ENCODE measurements at regions not wholly inside any gene's neighbourhood (a gene's known extent, or its start where the extent isn't known, plus 50 kb on each side); places are given as distances from the start of the nearest gene placed in this dataset.

DNA sequence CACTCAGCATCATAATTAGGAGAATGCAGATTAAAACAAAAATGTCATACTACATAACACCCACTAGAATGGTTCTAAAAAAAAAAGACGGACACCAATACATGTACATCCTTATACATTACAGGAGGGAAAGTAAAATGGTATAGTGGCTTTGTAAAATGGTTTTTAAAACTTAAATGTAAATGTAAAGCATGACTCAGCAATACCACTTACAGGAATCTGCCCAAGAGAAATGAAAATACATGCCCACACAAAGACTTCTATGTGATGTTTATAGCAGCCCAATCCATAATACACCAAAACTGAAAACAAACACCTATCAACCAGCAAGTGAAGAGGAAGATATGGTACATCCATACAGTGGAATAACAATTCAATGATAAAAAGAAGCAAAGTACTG is 939.1 kb upstream of the ACO1 start:
- Histone ChIP-seq H3K4me3 (no peak overlapping the region), H3K4me1 (replicated peaks) (no peaks in the 10 kb centered on the region), H3K36me3 (no peaks in the 10 kb centered on the region), H3K9me3 (no peaks in the 10 kb centered on the region), H3K27me3 (replicated peaks; ENCODE audit: insufficient read depth) (no peaks in the 10 kb centered on the region), H3K27ac (no peak overlapping the region)
- TF ChIP-seq POLR2A (IDR thresholded peaks at IDR 0.05) (no peak), POLR2AphosphoS5 (IDR thresholded peaks at IDR 0.05) (no peak), CTCF (IDR thresholded peaks at IDR 0.05) (no peak)
- no peak for DNase-seq (ENCODE audit: low spot score)
- 93% methylated on average over 1 of the region's 1 CpG for WGBS
- intact Hi-C loops (cut with DNase I) = no loop called here

DNA sequence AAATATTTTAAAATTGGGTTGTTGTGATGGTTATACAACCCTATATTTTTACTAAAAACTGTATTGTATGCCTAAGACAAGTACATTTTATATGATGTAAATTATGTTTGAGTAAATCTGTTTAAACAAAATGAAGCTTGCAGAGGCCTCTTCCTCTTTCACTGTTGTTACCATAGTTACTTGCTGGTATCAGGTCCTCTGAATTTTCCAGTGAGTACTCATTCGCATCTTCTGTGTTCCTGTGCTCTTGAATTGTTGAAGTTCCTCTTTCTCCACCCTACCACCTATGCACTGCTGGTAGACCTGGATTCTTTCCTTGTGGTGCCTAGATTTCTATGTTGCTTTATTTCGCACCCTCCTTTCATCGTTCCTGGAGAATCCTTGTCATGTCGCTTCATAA is 938.5 kb upstream of the ACO1 start:
- no peaks in the 10 kb centered on the region for H3K36me3 ChIP-seq
- no peak for TF ChIP-seq POLR2AphosphoS5 (IDR thresholded peaks at IDR 0.05)
- no peak for TF ChIP-seq CTCF (IDR thresholded peaks at IDR 0.05)
- no peak for TF ChIP-seq POLR2A (IDR thresholded peaks at IDR 0.05)
- 97% methylated on average over 4 of the region's 4 CpGs for WGBS
- intact Hi-C loops (cut with DNase I) = no loop called here
- no peak overlapping the region for H3K4me3 ChIP-seq
- no peaks in the 10 kb centered on the region for H3K27me3 ChIP-seq (replicated peaks; ENCODE audit: insufficient read depth)
- no peak for DNase-seq (ENCODE audit: low spot score)
- no peaks in the 10 kb centered on the region for H3K9me3 ChIP-seq
- no peaks in the 10 kb centered on the region for H3K4me1 ChIP-seq (replicated peaks)
- no peak overlapping the region for H3K27ac ChIP-seq

- no peaks in the 10 kb centered on the region for H3K4me1 ChIP-seq (replicated peaks)
- H3K27me3 ChIP-seq (replicated peaks; ENCODE audit: insufficient read depth) = no peaks in the 10 kb centered on the region
- no peaks in the 10 kb centered on the region for H3K9me3 ChIP-seq
- TF ChIP-seq CTCF (IDR thresholded peaks at IDR 0.05) (no peak), POLR2A (IDR thresholded peaks at IDR 0.05) (no peak), POLR2AphosphoS5 (IDR thresholded peaks at IDR 0.05) (no peak)
- H3K4me3 ChIP-seq = no peak overlapping the region
- H3K36me3 ChIP-seq = no peaks in the 10 kb centered on the region
- intact Hi-C loops (cut with DNase I) = no loop called here
- 95% methylated on average over 4 of the region's 4 CpGs for WGBS
- no peak for DNase-seq (ENCODE audit: low spot score)
- no peak overlapping the region for H3K27ac ChIP-seq
Measured at GRCh38 chr9:31467075-31467474, 917.4 kb upstream of the ACO1 start.

DNA sequence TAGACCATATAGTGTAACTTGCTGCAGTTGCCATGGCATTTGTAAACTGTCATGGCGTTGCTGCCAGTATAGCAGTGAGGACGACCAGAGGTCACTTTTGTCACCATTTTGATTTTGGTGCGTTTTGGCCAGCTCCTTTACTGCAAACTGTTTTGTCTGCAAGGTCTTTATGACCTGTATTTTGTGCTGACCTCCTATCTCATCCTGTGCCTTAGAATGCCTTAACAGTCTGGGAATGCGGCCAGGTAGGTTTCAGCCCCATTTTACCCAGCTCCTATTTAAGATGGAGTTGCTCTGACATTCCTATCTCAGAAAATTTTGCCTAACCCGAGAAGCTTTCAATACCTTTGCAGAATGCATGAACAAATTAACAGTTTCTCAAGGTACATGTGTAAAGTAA is 914.4 kb upstream of the ACO1 start:
- TF ChIP-seq POLR2AphosphoS5 (IDR thresholded peaks at IDR 0.05) = no peak
- TF ChIP-seq CTCF (IDR thresholded peaks at IDR 0.05) = no peak
- TF ChIP-seq POLR2A (IDR thresholded peaks at IDR 0.05) = no peak

DNA sequence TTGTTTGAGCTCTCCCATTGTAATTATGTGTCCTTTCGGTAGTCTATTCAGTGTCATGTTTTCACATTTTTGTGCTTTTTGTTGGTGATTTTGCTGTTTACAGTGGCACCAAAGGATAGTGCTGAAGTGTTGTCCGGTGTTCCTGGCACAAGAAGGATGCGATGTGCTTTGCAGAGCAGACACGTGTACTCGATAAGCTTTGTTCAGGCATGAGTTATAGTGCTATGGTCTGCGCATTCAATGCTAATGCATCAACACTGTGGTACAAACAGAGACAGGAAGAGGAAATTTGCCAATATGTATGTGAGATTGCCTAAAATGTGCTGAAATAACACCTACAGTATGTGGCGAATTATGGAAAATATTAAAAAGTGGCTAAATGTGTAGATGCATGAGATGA is 913.4 kb upstream of the ACO1 start:
- Histone ChIP-seq H3K4me1 (replicated peaks) (no peaks in the 10 kb centered on the region), H3K27ac (no peak overlapping the region), H3K9me3 (no peaks in the 10 kb centered on the region), H3K27me3 (replicated peaks; ENCODE audit: insufficient read depth) (no peaks in the 10 kb centered on the region), H3K4me3 (no peak overlapping the region), H3K36me3 (no peaks in the 10 kb centered on the region)
- WGBS = 62% methylated on average over 7 of the region's 7 CpGs
- DNase-seq (ENCODE audit: low spot score) = no peak
- TF ChIP-seq POLR2AphosphoS5 (IDR thresholded peaks at IDR 0.05) (no peak), POLR2A (IDR thresholded peaks at IDR 0.05) (no peak), CTCF (IDR thresholded peaks at IDR 0.05) (no peak)
- intact Hi-C loops (cut with DNase I) = no loop called here

More for the DNA sequence above, 914.4 kb upstream of the ACO1 start:
- Histone ChIP-seq H3K4me1 (replicated peaks) (no peaks in the 10 kb centered on the region), H3K9me3 (no peaks in the 10 kb centered on the region), H3K27me3 (replicated peaks; ENCODE audit: insufficient read depth) (no peaks in the 10 kb centered on the region), H3K36me3 (no peaks in the 10 kb centered on the region), H3K4me3 (no peak overlapping the region), H3K27ac (no peak overlapping the region)
- WGBS = 67% methylated on average over 5 of the region's 5 CpGs
- intact Hi-C loops (cut with DNase I) = no loop called here
- DNase-seq (ENCODE audit: low spot score) = no peak

Measured in prostate gland (tissue), 2 donors.